ENCODE measurements at regions not wholly inside any gene's neighbourhood (a gene's known extent, or its start where the extent isn't known, plus 50 kb on each side); places are given as distances from the start of the nearest gene placed in this dataset.

- TF ChIP-seq POLR2A (IDR thresholded peaks at IDR 0.05) (no peak), CTCF (IDR thresholded peaks at IDR 0.05 in 4 of 5, conservative IDR thresholded peaks at IDR 0.05 in 1 of 5) (no peak)
Observed at GRCh38 chr16:7246578-7246977, 86.1 kb upstream of the RBFOX1 start.
